ENCODE measurements at regions not wholly inside any gene's neighbourhood (a gene's known extent, or its start where the extent isn't known, plus 50 kb on each side); places are given as distances from the start of the nearest gene placed in this dataset.

- TF ChIP-seq CTCF (conservative IDR thresholded peaks at IDR 0.05 in 1 of 2, IDR thresholded peaks at IDR 0.05 in 1 of 2; ENCODE audit: low read depth in 1 of 2, low read length in 2 of 2) (no peak), EZH2 (IDR thresholded peaks at IDR 0.05; ENCODE audit: low read length, missing control alignments) (no peak)
These were observed 128.5 kb downstream of the SPRY1 start for GRCh38 chr4:123524958-123525628.

All from fibroblast of lung (primary cell).